ENCODE measurements at regions not wholly inside any gene's neighbourhood (a gene's known extent, or its start where the extent isn't known, plus 50 kb on each side); places are given as distances from the start of the nearest gene placed in this dataset.

- Histone ChIP-seq H3K4me3 (no peak overlapping the region), H3K27me3 (no peaks in the 10 kb centered on the region), H3K9me3 (no peaks in the 10 kb centered on the region), H3K27ac (no peak overlapping the region), H3K4me1 (no peaks in the 10 kb centered on the region), H3K36me3 (no peaks in the 10 kb centered on the region)
- TF ChIP-seq POLR2A (IDR thresholded peaks at IDR 0.05) (no peak), CTCF (IDR thresholded peaks at IDR 0.05) (no peak)
- intact Hi-C loops (cut with DNase I; ENCODE audit: low total_unique reads): no loop called here
- no peak for DNase-seq
These were observed 242.9 kb downstream of the VGLL3 start for GRCh38 chr3:86748015-86748414.

GRCh38 chr3:86744051-86744450 is 246.9 kb downstream of the VGLL3 start:
- Histone ChIP-seq H3K4me3 (no peak overlapping the region), H3K27me3 (no peaks in the 10 kb centered on the region), H3K4me1 (no peaks in the 10 kb centered on the region), H3K9me3 (no peaks in the 10 kb centered on the region), H3K36me3 (no peaks in the 10 kb centered on the region), H3K27ac (no peak overlapping the region)
- intact Hi-C loops (cut with DNase I; ENCODE audit: low total_unique reads): no loop called here
- no peak for DNase-seq
- TF ChIP-seq CTCF (IDR thresholded peaks at IDR 0.05) (no peak), POLR2A (IDR thresholded peaks at IDR 0.05) (no peak)

GRCh38 chr3:86743233-86743632 is 247.7 kb downstream of the VGLL3 start:
- Histone ChIP-seq H3K36me3 (no peaks in the 10 kb centered on the region), H3K27ac (no peak overlapping the region), H3K4me1 (no peaks in the 10 kb centered on the region), H3K9me3 (no peaks in the 10 kb centered on the region), H3K4me3 (no peak overlapping the region), H3K27me3 (no peaks in the 10 kb centered on the region)
- DNase-seq: no peak
- TF ChIP-seq CTCF (IDR thresholded peaks at IDR 0.05): no peak
- no peak for TF ChIP-seq POLR2A (IDR thresholded peaks at IDR 0.05)
- intact Hi-C loops (cut with DNase I; ENCODE audit: low total_unique reads): no loop called here

- intact Hi-C loops (cut with DNase I; ENCODE audit: low total_unique reads): no loop called here
- no peak for TF ChIP-seq CTCF (IDR thresholded peaks at IDR 0.05)
- TF ChIP-seq POLR2A (IDR thresholded peaks at IDR 0.05): no peak
- Histone ChIP-seq H3K27ac (no peak overlapping the region), H3K4me3 (no peak overlapping the region), H3K27me3 (no peaks in the 10 kb centered on the region), H3K4me1 (no peaks in the 10 kb centered on the region), H3K9me3 (no peaks in the 10 kb centered on the region), H3K36me3 (no peaks in the 10 kb centered on the region)
- no peak for DNase-seq
These were observed 250.2 kb downstream of the VGLL3 start for GRCh38 chr3:86740751-86741150.

GRCh38 chr3:86739244-86739643 is 251.7 kb downstream of the VGLL3 start:
- no peaks in the 10 kb centered on the region for H3K9me3 ChIP-seq
- H3K27ac ChIP-seq: no peak overlapping the region
- H3K4me3 ChIP-seq: no peak overlapping the region
- intact Hi-C loops (cut with DNase I; ENCODE audit: low total_unique reads): no loop called here
- no peaks in the 10 kb centered on the region for H3K36me3 ChIP-seq
- TF ChIP-seq CTCF (IDR thresholded peaks at IDR 0.05): no peak
- no peak for TF ChIP-seq POLR2A (IDR thresholded peaks at IDR 0.05)
- DNase-seq: no peak
- H3K27me3 ChIP-seq: no peaks in the 10 kb centered on the region
- H3K4me1 ChIP-seq: no peaks in the 10 kb centered on the region

Data from uterus (tissue), 3 donors.